Neural progenitor cell (in vitro differentiated cells): ENCODE measurements at regions not wholly inside any gene's neighbourhood (a gene's known extent, or its start where the extent isn't known, plus 50 kb on each side); places are given as distances from the start of the nearest gene placed in this dataset.

Experiments
- DNase-seq: peaks from one replicate; pipeline ENCODE4 v3.0.0-alpha.2; 2016; ENCODE audit warnings: low spot score
- H2AFZ ChIP-seq: fragments of 200-600 bp; sonication (generic); replicated peaks from 2 replicates; pipeline ENCODE4 v1.6.1; 2016; ENCODE audit warnings: antibody characterized with exemption
- H3F3A ChIP-seq: fragments of 200-600 bp; sonication (generic); 2 replicates; pipeline ENCODE4 v1.6.1; 2016; ENCODE audit warnings: antibody characterized with exemption, low read depth
- H3K27ac ChIP-seq: fragments of 200-600 bp; sonication (generic); 2 replicates; pipeline ENCODE4 v1.5.1; 2016; ENCODE audit warnings: mild to moderate bottlenecking
- H3K27me3 ChIP-seq: fragments of 200-600 bp; sonication (generic); 2 replicates; pipeline ENCODE4 v1.6.1; 2016; ENCODE audit warnings: mild to moderate bottlenecking, moderate library complexity
- H3K36me3 ChIP-seq: fragments of 200-600 bp; sonication (generic); 2 replicates; pipeline ENCODE4 v1.5.1; 2016
- H3K4me1 ChIP-seq: fragments of 200-600 bp; sonication (generic); 2 replicates; pipeline ENCODE4 v1.6.1; 2016; ENCODE audit warnings: mixed run types
- H3K4me2 ChIP-seq: fragments of 200-600 bp; sonication (generic); 2 replicates; pipeline ENCODE4 v1.6.1; 2016
- H3K4me3 ChIP-seq: fragments of 200-600 bp; sonication (generic); 2 replicates; pipeline ENCODE4 v1.5.1; 2016
- H3K79me2 ChIP-seq: fragments of 200-600 bp; sonication (generic); 2 replicates; pipeline ENCODE4 v1.6.1; 2016; ENCODE audit warnings: low read depth
- H3K9ac ChIP-seq: fragments of 200-600 bp; sonication (generic); 2 replicates; pipeline ENCODE4 v1.6.1; 2016
- H3K9me3 ChIP-seq: fragments of 200-600 bp; sonication (generic); 2 replicates; pipeline ENCODE4 v1.5.1; 2016; ENCODE audit warnings: low read depth
- H4K20me1 ChIP-seq: fragments of 200-600 bp; sonication (generic); 2 replicates; pipeline ENCODE4 v1.6.1; 2016; ENCODE audit warnings: low read depth
- H3K27ac Mint-ChIP-seq: 3 replicates; pipeline ENCODE4 v1.8.0; 2021; ENCODE audit warnings: mixed read lengths
- H3K27me3 Mint-ChIP-seq: 2 replicates; pipeline ENCODE4 v1.8.0; 2022; ENCODE audit warnings: low read depth, mild to moderate bottlenecking, inconsistent platforms, moderate library complexity, mixed read lengths; ENCODE audit not compliant: insufficient read depth
- H3K36me3 Mint-ChIP-seq: 3 replicates; pipeline ENCODE4 v1.8.0; 2021; ENCODE audit warnings: mixed read lengths
- H3K4me1 Mint-ChIP-seq: 3 replicates; pipeline ENCODE4 v1.8.0; 2021; ENCODE audit warnings: mixed read lengths
- H3K4me3 Mint-ChIP-seq: 3 replicates; pipeline ENCODE4 v1.8.0; 2021; ENCODE audit warnings: mild to moderate bottlenecking, moderate library complexity, mixed read lengths
- H3K9me3 Mint-ChIP-seq: 3 replicates; pipeline ENCODE4 v1.8.0; 2020; ENCODE audit warnings: mixed read lengths
- EZH2 ChIP-seq: fragments of 200-600 bp; sonication (generic); IDR thresholded peaks from 2 replicates; pipeline ENCODE4 v1.6.1; 2017; ENCODE audit warnings: antibody characterized with exemption, mild to moderate bottlenecking, moderate library complexity
- EZH2phosphoT487 ChIP-seq: fragments of 200-600 bp; sonication (generic); IDR thresholded peaks from 2 replicates; pipeline ENCODE4 v1.6.1; 2017; ENCODE audit warnings: antibody characterized with exemption
- TF ChIP-seq, protein P1 (sequence below): fragments of 200-600 bp; sonication (generic); IDR thresholded peaks from 2 replicates; pipeline ENCODE4 v1.5.1; 2017; ENCODE audit warnings: antibody characterized with exemption, mild to moderate bottlenecking

DNA sequence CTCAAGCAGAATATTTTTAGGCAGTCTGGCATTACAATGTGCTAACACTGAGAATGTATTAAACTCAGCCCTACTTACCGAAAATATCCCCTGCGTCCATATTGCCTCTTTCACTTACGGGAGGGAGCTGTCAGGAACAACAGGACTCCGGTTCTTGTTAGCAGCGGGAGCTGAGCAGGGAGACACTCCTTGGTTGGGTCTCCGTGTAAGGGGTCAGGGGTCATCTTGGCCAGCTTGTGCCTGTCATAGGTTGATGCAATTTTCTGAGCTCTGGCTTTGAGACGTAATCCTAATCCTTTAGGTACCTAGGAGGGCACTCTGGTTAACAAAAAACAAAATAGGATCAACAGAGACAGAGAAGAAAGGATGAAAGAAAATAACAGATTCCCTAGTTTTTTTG, 1477.2 kb downstream of the BRD1 start:
- peaks cover 16% of the 10 kb centered on the region for H3K4me1 ChIP-seq
- H2AFZ ChIP-seq = no peak overlapping the region
- TF ChIP-seq EZH2phosphoT487 = no peak
- TF ChIP-seq, protein P1, sequence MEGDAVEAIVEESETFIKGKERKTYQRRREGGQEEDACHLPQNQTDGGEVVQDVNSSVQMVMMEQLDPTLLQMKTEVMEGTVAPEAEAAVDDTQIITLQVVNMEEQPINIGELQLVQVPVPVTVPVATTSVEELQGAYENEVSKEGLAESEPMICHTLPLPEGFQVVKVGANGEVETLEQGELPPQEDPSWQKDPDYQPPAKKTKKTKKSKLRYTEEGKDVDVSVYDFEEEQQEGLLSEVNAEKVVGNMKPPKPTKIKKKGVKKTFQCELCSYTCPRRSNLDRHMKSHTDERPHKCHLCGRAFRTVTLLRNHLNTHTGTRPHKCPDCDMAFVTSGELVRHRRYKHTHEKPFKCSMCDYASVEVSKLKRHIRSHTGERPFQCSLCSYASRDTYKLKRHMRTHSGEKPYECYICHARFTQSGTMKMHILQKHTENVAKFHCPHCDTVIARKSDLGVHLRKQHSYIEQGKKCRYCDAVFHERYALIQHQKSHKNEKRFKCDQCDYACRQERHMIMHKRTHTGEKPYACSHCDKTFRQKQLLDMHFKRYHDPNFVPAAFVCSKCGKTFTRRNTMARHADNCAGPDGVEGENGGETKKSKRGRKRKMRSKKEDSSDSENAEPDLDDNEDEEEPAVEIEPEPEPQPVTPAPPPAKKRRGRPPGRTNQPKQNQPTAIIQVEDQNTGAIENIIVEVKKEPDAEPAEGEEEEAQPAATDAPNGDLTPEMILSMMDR = no peak
- no peak for TF ChIP-seq EZH2
- H3K4me3 ChIP-seq = no peak overlapping the region
- peaks cover 8% of the 10 kb centered on the region for H3F3A ChIP-seq
- H3K27ac ChIP-seq = no peak overlapping the region
- no peaks in the 10 kb centered on the region for H4K20me1 ChIP-seq
- Mint-ChIP-seq H3K4me1 (peaks cover 6% of the 10 kb centered on the region), H3K36me3 (no peaks in the 10 kb centered on the region), H3K9me3 (no peaks in the 10 kb centered on the region), H3K27me3 (peaks cover 2% of the 10 kb centered on the region), H3K27ac (no peak overlapping the region), H3K4me3 (no peak overlapping the region)
- no peaks in the 10 kb centered on the region for H3K9me3 ChIP-seq
- H3K9ac ChIP-seq = no peak overlapping the region
- no peaks in the 10 kb centered on the region for H3K36me3 ChIP-seq
- peak overlapping the region; percentile 40 for H3K4me2 ChIP-seq
- H3K27me3 ChIP-seq = no peaks in the 10 kb centered on the region
- H3K79me2 ChIP-seq = no peaks in the 10 kb centered on the region
- peak; percentile 71 for DNase-seq

DNA sequence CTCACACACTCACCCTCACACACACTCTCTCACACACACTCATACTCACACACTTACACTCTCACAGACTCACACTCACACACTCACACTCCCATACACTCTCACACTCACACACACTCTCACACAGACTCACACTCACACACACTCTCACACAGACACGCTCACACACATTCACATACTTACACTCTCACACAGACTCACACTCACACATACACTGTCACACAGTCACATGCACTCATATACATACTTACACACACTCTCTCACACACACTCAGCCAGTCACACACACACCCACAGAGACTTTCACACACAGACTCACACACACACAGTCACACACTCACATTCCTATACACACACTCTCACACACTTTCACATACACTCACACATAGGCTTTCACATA, 1478.8 kb downstream of the BRD1 start:
- TF ChIP-seq EZH2phosphoT487 (no peak), EZH2 (no peak)
- TF ChIP-seq, protein P1 = no peak
- no peak for DNase-seq
- Histone ChIP-seq H3K4me2 (no peak overlapping the region), H3K4me3 (no peak overlapping the region), H2AFZ (no peak overlapping the region), H3K27ac (no peak overlapping the region), H3K4me1 (peaks cover 16% of the 10 kb centered on the region), H4K20me1 (no peaks in the 10 kb centered on the region), H3K9ac (no peak overlapping the region), H3K79me2 (no peaks in the 10 kb centered on the region), H3K9me3 (no peaks in the 10 kb centered on the region), H3F3A (peaks cover 8% of the 10 kb centered on the region), H3K36me3 (no peaks in the 10 kb centered on the region), H3K27me3 (no peaks in the 10 kb centered on the region)
- H3K36me3 Mint-ChIP-seq = no peaks in the 10 kb centered on the region
- H3K9me3 Mint-ChIP-seq = no peaks in the 10 kb centered on the region
- peaks cover 6% of the 10 kb centered on the region for H3K4me1 Mint-ChIP-seq
- H3K27ac Mint-ChIP-seq = no peak overlapping the region
- no peak overlapping the region for H3K4me3 Mint-ChIP-seq
- H3K27me3 Mint-ChIP-seq = peaks cover 2% of the 10 kb centered on the region

DNA sequence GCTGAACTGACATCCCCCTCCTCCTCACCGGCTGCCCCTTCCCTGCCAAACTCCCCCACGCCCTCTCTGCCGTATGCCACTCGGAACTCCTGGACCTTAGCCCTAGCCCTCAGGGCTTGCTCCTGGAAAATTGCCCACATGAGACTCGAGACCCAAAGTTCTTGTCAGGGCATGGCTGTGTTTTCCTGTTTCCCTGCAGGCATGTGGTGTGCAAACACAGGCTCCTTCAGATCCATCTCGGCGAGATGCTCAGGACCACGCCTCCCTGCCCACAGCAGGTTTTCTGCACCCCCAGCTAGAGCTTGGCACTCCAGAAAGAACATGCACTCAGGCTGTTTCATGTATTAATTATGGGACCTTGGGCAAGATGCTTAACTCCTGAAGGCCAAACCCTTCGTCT, 1480.4 kb downstream of the BRD1 start:
- no peaks in the 10 kb centered on the region for H3K27me3 ChIP-seq

More for the DNA sequence above, 1480.4 kb downstream of the BRD1 start:
- H3F3A ChIP-seq = peaks cover 8% of the 10 kb centered on the region
- H3K36me3 ChIP-seq = no peaks in the 10 kb centered on the region
- no peaks in the 10 kb centered on the region for H3K9me3 Mint-ChIP-seq
- H3K79me2 ChIP-seq = no peaks in the 10 kb centered on the region
- H2AFZ ChIP-seq = no peak overlapping the region
- no peak overlapping the region for H3K4me3 Mint-ChIP-seq
- H3K4me1 ChIP-seq = peaks cover 16% of the 10 kb centered on the region
- H3K36me3 Mint-ChIP-seq = no peaks in the 10 kb centered on the region
- no peak overlapping the region for H3K4me3 ChIP-seq
- no peak for DNase-seq
- H3K4me1 Mint-ChIP-seq = peaks cover 3% of the 10 kb centered on the region
- H3K27ac ChIP-seq = no peak overlapping the region
- H4K20me1 ChIP-seq = no peaks in the 10 kb centered on the region
- H3K27ac Mint-ChIP-seq = no peak overlapping the region
- no peak overlapping the region for H3K9ac ChIP-seq
- TF ChIP-seq, protein P1 = no peak
- TF ChIP-seq EZH2phosphoT487 (no peak), EZH2 (no peak)
- no peaks in the 10 kb centered on the region for H3K9me3 ChIP-seq
- peaks cover 2% of the 10 kb centered on the region for H3K27me3 Mint-ChIP-seq
- H3K4me2 ChIP-seq = no peak overlapping the region
